22Rv1 (cell line): ENCODE measurements at regions not wholly inside any gene's neighbourhood (a gene's known extent, or its start where the extent isn't known, plus 50 kb on each side); places are given as distances from the start of the nearest gene placed in this dataset.
"Not testable (repeated sequence)": the region's sequence is repeated elsewhere in the genome, so short reads cannot be mapped to it uniquely, and the experiment has no call there.

Source experiments
- ZFX ChIP-seq: fragments of 450-650 bp; IDR thresholded peaks from 2 replicates; pipeline ENCODE4 v1.6.1; 2017; ENCODE audit warnings: antibody characterized with exemption, borderline replicate concordance
- TF ChIP-seq, protein P1 (sequence below): fragments of 450-650 bp; IDR thresholded peaks from 2 replicates; pipeline ENCODE4 v1.5.1; 2017; ENCODE audit warnings: mild to moderate bottlenecking

GRCh38 chr15:24108349-24108748 lies 421.2 kb upstream of the NDN start:
- TF ChIP-seq, protein P1, sequence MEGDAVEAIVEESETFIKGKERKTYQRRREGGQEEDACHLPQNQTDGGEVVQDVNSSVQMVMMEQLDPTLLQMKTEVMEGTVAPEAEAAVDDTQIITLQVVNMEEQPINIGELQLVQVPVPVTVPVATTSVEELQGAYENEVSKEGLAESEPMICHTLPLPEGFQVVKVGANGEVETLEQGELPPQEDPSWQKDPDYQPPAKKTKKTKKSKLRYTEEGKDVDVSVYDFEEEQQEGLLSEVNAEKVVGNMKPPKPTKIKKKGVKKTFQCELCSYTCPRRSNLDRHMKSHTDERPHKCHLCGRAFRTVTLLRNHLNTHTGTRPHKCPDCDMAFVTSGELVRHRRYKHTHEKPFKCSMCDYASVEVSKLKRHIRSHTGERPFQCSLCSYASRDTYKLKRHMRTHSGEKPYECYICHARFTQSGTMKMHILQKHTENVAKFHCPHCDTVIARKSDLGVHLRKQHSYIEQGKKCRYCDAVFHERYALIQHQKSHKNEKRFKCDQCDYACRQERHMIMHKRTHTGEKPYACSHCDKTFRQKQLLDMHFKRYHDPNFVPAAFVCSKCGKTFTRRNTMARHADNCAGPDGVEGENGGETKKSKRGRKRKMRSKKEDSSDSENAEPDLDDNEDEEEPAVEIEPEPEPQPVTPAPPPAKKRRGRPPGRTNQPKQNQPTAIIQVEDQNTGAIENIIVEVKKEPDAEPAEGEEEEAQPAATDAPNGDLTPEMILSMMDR: not testable (repeated sequence)
- TF ChIP-seq ZFX: not testable (repeated sequence)
